SH-SY5Y (cell line): ENCODE measurements at regions not wholly inside any gene's neighbourhood (a gene's known extent, or its start where the extent isn't known, plus 50 kb on each side); places are given as distances from the start of the nearest gene placed in this dataset.

Source experiments
- GATA2 ChIP-seq: IDR thresholded peaks from 2 replicates; pipeline ENCODE4 v1.6.1; 2011; ENCODE audit warnings: mild to moderate bottlenecking, low read depth, low read length
- GATA3 ChIP-seq: IDR thresholded peaks from 2 replicates; pipeline ENCODE4 v1.6.1; 2011; ENCODE audit warnings: low read depth, mild to moderate bottlenecking, low read length, moderate library complexity

DNA sequence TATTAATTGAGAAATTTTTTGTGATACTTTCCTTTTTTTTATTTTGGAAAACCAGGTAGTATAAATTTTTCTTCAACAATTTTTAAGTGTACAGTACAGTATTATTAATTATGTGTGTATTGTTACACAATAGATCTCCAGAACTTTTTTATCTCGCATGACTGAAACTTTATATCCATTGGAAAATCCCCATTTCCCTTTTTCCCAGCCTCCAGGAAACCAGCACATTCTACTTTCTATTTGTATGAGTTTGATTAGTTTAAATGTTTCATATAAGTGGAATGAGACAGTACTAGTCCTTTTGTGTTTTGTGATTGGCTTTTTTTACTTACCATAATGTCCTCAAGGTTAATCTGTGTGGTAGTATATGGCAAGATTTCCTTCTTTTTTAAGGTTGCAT is 399.5 kb upstream of the ARGLU1 start:
- TF ChIP-seq GATA2 (no peak), GATA3 (no peak)
